GM12865 (cell line): ENCODE measurements at regions not wholly inside any gene's neighbourhood (a gene's known extent, or its start where the extent isn't known, plus 50 kb on each side); places are given as distances from the start of the nearest gene placed in this dataset.

Experiments
- DNase-seq: peaks from one replicate; pipeline ENCODE4 v3.0.0; 2010; ENCODE audit warnings: low read depth
- H3K4me3 ChIP-seq: 2 replicates; pipeline ENCODE4 v1.5.1; 2011; ENCODE audit warnings: mild to moderate bottlenecking, low read depth, low read length, control low read depth
- CTCF ChIP-seq: IDR thresholded peaks from 2 replicates; pipeline ENCODE4 v1.5.1; 2011; ENCODE audit warnings: low read length, control low read depth, low read depth, inconsistent platforms; ENCODE audit not compliant: insufficient read depth; ENCODE audit errors: missing control alignments

- no peak overlapping the region for H3K4me3 ChIP-seq
- TF ChIP-seq CTCF = no peak
- no peak for DNase-seq
Observed at GRCh38 chr13:103370790-103371189, 304.6 kb upstream of the SLC10A2 start.

GRCh38 chr13:103358255-103358932 is 292.2 kb upstream of the SLC10A2 start:
- no peak overlapping the region for H3K4me3 ChIP-seq
- DNase-seq = no peak
- no peak for TF ChIP-seq CTCF

- DNase-seq = no peak
- no peak overlapping the region for H3K4me3 ChIP-seq
- TF ChIP-seq CTCF = no peak
Observed at GRCh38 chr13:103356226-103356864, 290.1 kb upstream of the SLC10A2 start.

GRCh38 chr13:103354171-103354570 is 288.0 kb upstream of the SLC10A2 start:
- no peak overlapping the region for H3K4me3 ChIP-seq
- TF ChIP-seq CTCF = no peak
- no peak for DNase-seq

- TF ChIP-seq CTCF = no peak
- DNase-seq = no peak
- H3K4me3 ChIP-seq = no peak overlapping the region
Observed at GRCh38 chr13:103351035-103351828, 285.0 kb upstream of the SLC10A2 start.

GRCh38 chr13:103350147-103350546 is 283.9 kb upstream of the SLC10A2 start:
- TF ChIP-seq CTCF = no peak
- no peak overlapping the region for H3K4me3 ChIP-seq
- DNase-seq = no peak
